ENCODE measurements at regions not wholly inside any gene's neighbourhood (a gene's known extent, or its start where the extent isn't known, plus 50 kb on each side); places are given as distances from the start of the nearest gene placed in this dataset.

- peaks cover 2% of the 10 kb centered on the region for H3K27me3 Mint-ChIP-seq
- H3K9me3 Mint-ChIP-seq, result no peaks in the 10 kb centered on the region
- H3K36me3 Mint-ChIP-seq, result no peaks in the 10 kb centered on the region
- H3K27ac Mint-ChIP-seq, result no peak overlapping the region
- H3K4me1 Mint-ChIP-seq, result peaks cover 9% of the 10 kb centered on the region
- H3K4me3 Mint-ChIP-seq, result no peak overlapping the region
These were observed 63.4 kb upstream of the WWC1 start for GRCh38 chr5:168227973-168228615.

- H3K36me3 Mint-ChIP-seq, result no peaks in the 10 kb centered on the region
- no peaks in the 10 kb centered on the region for H3K9me3 Mint-ChIP-seq
- H3K4me3 Mint-ChIP-seq, result no peak overlapping the region
- H3K27ac Mint-ChIP-seq, result no peak overlapping the region
- H3K4me1 Mint-ChIP-seq, result peaks cover 9% of the 10 kb centered on the region
- peaks cover 2% of the 10 kb centered on the region for H3K27me3 Mint-ChIP-seq
These were observed 62.8 kb upstream of the WWC1 start for GRCh38 chr5:168228668-168229067.

GRCh38 chr5:168234133-168234532, 57.3 kb upstream of the WWC1 start:
- Mint-ChIP-seq H3K36me3 (no peaks in the 10 kb centered on the region), H3K27me3 (peaks cover 4% of the 10 kb centered on the region), H3K4me1 (no peaks in the 10 kb centered on the region), H3K9me3 (no peaks in the 10 kb centered on the region), H3K27ac (no peak overlapping the region), H3K4me3 (no peak overlapping the region)

GRCh38 chr5:168238463-168238862, 53.0 kb upstream of the WWC1 start:
- H3K27ac Mint-ChIP-seq, result no peak overlapping the region
- H3K27me3 Mint-ChIP-seq, result peaks cover 2% of the 10 kb centered on the region
- H3K36me3 Mint-ChIP-seq, result no peaks in the 10 kb centered on the region
- no peaks in the 10 kb centered on the region for H3K9me3 Mint-ChIP-seq
- no peaks in the 10 kb centered on the region for H3K4me1 Mint-ChIP-seq
- no peak overlapping the region for H3K4me3 Mint-ChIP-seq

- no peaks in the 10 kb centered on the region for H3K4me1 Mint-ChIP-seq
- H3K27me3 Mint-ChIP-seq, result peaks cover 2% of the 10 kb centered on the region
- H3K36me3 Mint-ChIP-seq, result no peaks in the 10 kb centered on the region
- no peaks in the 10 kb centered on the region for H3K9me3 Mint-ChIP-seq
- H3K27ac Mint-ChIP-seq, result no peak overlapping the region
- H3K4me3 Mint-ChIP-seq, result no peak overlapping the region
These were observed 52.1 kb upstream of the WWC1 start for GRCh38 chr5:168239325-168239724.
